HCT116 (cell line): ENCODE measurements at regions not wholly inside any gene's neighbourhood (a gene's known extent, or its start where the extent isn't known, plus 50 kb on each side); places are given as distances from the start of the nearest gene placed in this dataset.

Source experiments
- ATAC-seq: fragments of 200-7000 bp; cut with Tn5 transposase; 2 replicates; pipeline ENCODE4 v1.9.1; 2020; ENCODE audit warnings: mild to moderate bottlenecking, moderate library complexity
- BruUV-seq: library from RNA; stranded (reverse); fragments of 400-500 nt; replicated peaks from 2 replicates; lab custom pipeline; 2021; lab: Mats Ljungman, UMichigan
- CTCF ChIA-PET: fragments of 300-600 bp; sonication (Branson Sonifier 250); formaldehyde crosslinking; loops from one replicate; lab custom pipeline; 2021; ENCODE audit warnings: antibody characterized with exemption; lab: Charles Lee
- POLR2A ChIA-PET: fragments of 300-600, 350-600 bp; sonication (Branson Sonifier 250); formaldehyde crosslinking; loops from one replicate; lab custom pipeline; 2021; ENCODE audit warnings: antibody characterized with exemption; lab: Charles Lee
- RAD21 ChIA-PET, 2 experiments: fragments of 300-600 bp; sonication (Branson Sonifier 250); formaldehyde crosslinking; loops; one replicate each; lab custom pipeline; 2023; ENCODE audit warnings: low total read pairs in 2 of 2; ENCODE audit not compliant: uncharacterized antibody in 2 of 2, unreplicated experiment in 2 of 2, low non-redundant PET in 1 of 2; lab: Charles Lee
- DNase-seq: peaks from one replicate; pipeline ENCODE4 v3.0.0-alpha.2; 2010; ENCODE audit warnings: low read depth, low spot score
- H2AFZ ChIP-seq: fragments of 200-600 bp; shearing (Covaris generic), sonication (generic); 2 replicates; pipeline ENCODE4 v1.6.1; 2017; ENCODE audit warnings: low read depth, mixed run types, mixed read lengths, antibody characterized with exemption, low read length; ENCODE audit not compliant: poor library complexity, severe bottlenecking
- H3K27ac ChIP-seq: 2 replicates; pipeline ENCODE4 v1.5.1; 2012; ENCODE audit warnings: low read depth, low read length
- H3K27me3 ChIP-seq: fragments of 200-600 bp; sonication (generic); 2 replicates; pipeline ENCODE4 v1.6.1; 2016; ENCODE audit warnings: mixed run types, low read length, mixed read lengths; ENCODE audit not compliant: insufficient read depth
- H3K36me3 ChIP-seq, 2 experiments: fragments of 200-500 bp in 1 of 2; fragments of 200-600 bp in 1 of 2; sonication (Bioruptor generic) in 1 of 2; sonication (generic) in 1 of 2; 2 replicates each; pipeline versions ENCODE4 v1.5.1 to v1.6.1; 2014 to 2016; ENCODE audit warnings: low read length in 2 of 2, inconsistent platforms in 1 of 2, mixed read lengths in 1 of 2, mixed run types in 1 of 2; ENCODE audit not compliant: insufficient read depth in 2 of 2, control insufficient read depth in 1 of 2
- H3K4me1 ChIP-seq, 2 experiments: fragments of 200-600 bp in 1 of 2; sonication (generic) in 1 of 2; 2 replicates each; pipeline versions ENCODE4 v1.5.1 to v1.6.1; 2012 to 2017; ENCODE audit warnings: low read length in 2 of 2, inconsistent platforms in 1 of 2, mild to moderate bottlenecking in 1 of 2, mixed read lengths in 1 of 2, mixed run types in 1 of 2, moderate library complexity in 1 of 2; ENCODE audit not compliant: insufficient read depth in 2 of 2, control insufficient read depth in 1 of 2
- H3K4me2 ChIP-seq: fragments of 200-600 bp; sonication (generic); 2 replicates; pipeline ENCODE4 v1.6.1; 2017; ENCODE audit warnings: mixed run types, low read length, mixed read lengths
- H3K4me3 ChIP-seq, 2 experiments: fragments of 200-600 bp in 1 of 2; sonication (generic) in 1 of 2; replicated peaks in 1 of 2; 2 replicates each; pipeline ENCODE4 v1.5.1; 2011 to 2016; ENCODE audit warnings: low read length in 2 of 2, control low read depth in 1 of 2, low read depth in 1 of 2, mild to moderate bottlenecking in 1 of 2, mixed read lengths in 1 of 2, mixed run types in 1 of 2
- H3K79me2 ChIP-seq: fragments of 200-600 bp; sonication (generic); 2 replicates; pipeline ENCODE4 v1.6.1; 2017; ENCODE audit warnings: mild to moderate bottlenecking, mixed run types, low read length, moderate library complexity, mixed read lengths; ENCODE audit not compliant: insufficient read depth
- H3K9ac ChIP-seq: fragments of 200-600 bp; sonication (generic); 2 replicates; pipeline ENCODE4 v1.6.1; 2016; ENCODE audit warnings: low read length, mixed read lengths
- H3K9me2 ChIP-seq: fragments of 200-600 bp; sonication (generic), shearing (Covaris generic); 2 replicates; pipeline ENCODE4 v1.6.1; 2017; ENCODE audit warnings: mixed run types, mild to moderate bottlenecking, moderate library complexity; ENCODE audit not compliant: insufficient read depth
- H3K9me3 ChIP-seq, 2 experiments: fragments of 200-500 bp in 1 of 2; fragments of 200-600 bp in 1 of 2; sonication (Bioruptor generic) in 1 of 2; sonication (generic) in 1 of 2; 2 replicates each; pipeline ENCODE4 v1.6.1; 2014 to 2017; ENCODE audit warnings: low read length in 2 of 2, mixed read lengths in 2 of 2, inconsistent platforms in 1 of 2, low read depth in 1 of 2, mild to moderate bottlenecking in 1 of 2, mixed run types in 1 of 2, moderate library complexity in 1 of 2; ENCODE audit not compliant: control insufficient read depth in 1 of 2, insufficient read depth in 1 of 2
- H4K20me1 ChIP-seq: fragments of 200-600 bp; sonication (generic), shearing (Covaris generic); 2 replicates; pipeline ENCODE4 v1.6.1; 2017; ENCODE audit warnings: mixed run types, mild to moderate bottlenecking, moderate library complexity; ENCODE audit not compliant: insufficient read depth
- CBX3 ChIP-seq: IDR thresholded peaks from 2 replicates; pipeline ENCODE4 v1.6.1; 2012; ENCODE audit warnings: low read depth
- FOSL1 ChIP-seq: IDR thresholded peaks from 2 replicates; pipeline ENCODE4 v1.6.1; 2012; ENCODE audit warnings: low read depth
- RAD21 ChIP-seq: IDR thresholded peaks from 2 replicates; pipeline ENCODE4 v1.6.1; 2012; ENCODE audit warnings: low read depth, mild to moderate bottlenecking
- YY1 ChIP-seq: IDR thresholded peaks from 2 replicates; pipeline ENCODE4 v1.6.1; 2011; ENCODE audit warnings: low read length, low read depth, moderate library complexity, mild to moderate bottlenecking; ENCODE audit not compliant: insufficient replicate concordance; ENCODE audit errors: extremely low read depth
- intact Hi-C: fragments of 100-400 bp; cut with micrococcal nuclease; formaldehyde crosslinking; loops from 2 replicates; pipeline ENCODE4 v1.10.0; 2022
- TF ChIP-seq, protein P1 (sequence below): IDR thresholded peaks from 2 replicates; pipeline ENCODE4 v1.6.1; 2011; ENCODE audit warnings: mild to moderate bottlenecking, low read length, moderate library complexity; ENCODE audit not compliant: insufficient replicate concordance; ENCODE audit errors: extremely low read depth
- TF ChIP-seq, protein P2 (sequence below): IDR thresholded peaks from 2 replicates; pipeline ENCODE4 v1.6.1; 2012; ENCODE audit warnings: low read depth

DNA sequence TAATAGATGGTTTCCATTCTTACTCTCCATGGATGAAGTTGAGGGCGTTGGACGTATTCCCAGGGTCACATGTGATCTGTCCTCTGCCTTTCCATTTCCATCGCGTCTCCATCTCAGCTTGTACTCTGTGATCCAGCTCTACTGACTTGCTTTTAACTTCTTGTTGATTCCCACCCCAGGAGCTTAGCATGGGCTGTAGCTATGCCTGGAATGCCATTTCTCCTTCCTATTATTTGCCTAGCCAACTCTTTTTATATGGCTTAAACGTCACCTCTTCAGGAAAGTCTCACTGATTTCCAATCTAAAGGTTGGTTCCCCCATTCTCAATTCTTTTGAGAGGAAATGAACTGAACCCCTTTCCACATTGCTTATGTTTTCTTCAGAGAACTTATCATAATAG, 475.9 kb downstream of the XYLT1 start:
- Histone ChIP-seq H2AFZ (no peak overlapping the region), H4K20me1 (no peaks in the 10 kb centered on the region), H3K27me3 (no peaks in the 10 kb centered on the region), H3K79me2 (no peaks in the 10 kb centered on the region), H3K9ac (no peak overlapping the region), H3K27ac (no peak overlapping the region), H3K4me1 (no peaks in the 10 kb centered on the region), H3K4me2 (no peak overlapping the region), H3K9me3 (no peaks in the 10 kb centered on the region), H3K36me3 (no peaks in the 10 kb centered on the region), H3K9me2 (no peaks in the 10 kb centered on the region), H3K4me3 (no peak overlapping the region)
- POLR2A ChIA-PET: no interaction called here
- no TSS peak for BruUV-seq
- DNase-seq (no peak), ATAC-seq (no peak)
- TF ChIP-seq, protein P1, sequence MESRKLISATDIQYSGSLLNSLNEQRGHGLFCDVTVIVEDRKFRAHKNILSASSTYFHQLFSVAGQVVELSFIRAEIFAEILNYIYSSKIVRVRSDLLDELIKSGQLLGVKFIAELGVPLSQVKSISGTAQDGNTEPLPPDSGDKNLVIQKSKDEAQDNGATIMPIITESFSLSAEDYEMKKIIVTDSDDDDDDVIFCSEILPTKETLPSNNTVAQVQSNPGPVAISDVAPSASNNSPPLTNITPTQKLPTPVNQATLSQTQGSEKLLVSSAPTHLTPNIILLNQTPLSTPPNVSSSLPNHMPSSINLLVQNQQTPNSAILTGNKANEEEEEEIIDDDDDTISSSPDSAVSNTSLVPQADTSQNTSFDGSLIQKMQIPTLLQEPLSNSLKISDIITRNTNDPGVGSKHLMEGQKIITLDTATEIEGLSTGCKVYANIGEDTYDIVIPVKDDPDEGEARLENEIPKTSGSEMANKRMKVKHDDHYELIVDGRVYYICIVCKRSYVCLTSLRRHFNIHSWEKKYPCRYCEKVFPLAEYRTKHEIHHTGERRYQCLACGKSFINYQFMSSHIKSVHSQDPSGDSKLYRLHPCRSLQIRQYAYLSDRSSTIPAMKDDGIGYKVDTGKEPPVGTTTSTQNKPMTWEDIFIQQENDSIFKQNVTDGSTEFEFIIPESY: no peak
- RAD21 ChIA-PET: no interaction called here
- intact Hi-C loops: no loop called here
- CTCF ChIA-PET: no interaction called here

DNA sequence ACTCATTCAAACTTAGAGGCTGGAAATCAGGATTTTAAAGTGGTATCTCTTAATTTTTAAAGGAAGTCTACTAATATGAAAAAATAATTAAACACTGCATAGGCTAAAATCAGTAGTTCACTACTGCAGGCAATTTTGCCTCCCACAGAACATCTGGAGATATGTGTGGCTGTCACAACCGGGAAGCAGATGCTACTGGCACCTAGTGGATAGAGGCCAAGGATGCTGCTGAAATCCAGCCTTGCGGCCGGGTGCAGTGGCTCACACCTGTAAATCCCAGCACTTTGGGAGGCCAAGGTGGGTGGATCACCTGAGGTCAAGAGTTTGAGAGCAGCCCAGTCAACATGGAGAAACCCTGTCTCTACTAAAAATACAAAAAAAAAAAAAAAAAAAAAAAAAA, 473.9 kb downstream of the XYLT1 start:
- no peaks in the 10 kb centered on the region for H3K36me3 ChIP-seq
- no peaks in the 10 kb centered on the region for H3K27me3 ChIP-seq
- intact Hi-C loops: no loop called here
- no peak overlapping the region for H2AFZ ChIP-seq
- BruUV-seq: no TSS peak
- H3K27ac ChIP-seq: no peak overlapping the region
- no peak for DNase-seq
- ATAC-seq: no peak
- no peaks in the 10 kb centered on the region for H3K4me1 ChIP-seq
- no peaks in the 10 kb centered on the region for H3K9me2 ChIP-seq
- H3K79me2 ChIP-seq: no peaks in the 10 kb centered on the region
- H3K4me2 ChIP-seq: no peak overlapping the region
- no peaks in the 10 kb centered on the region for H4K20me1 ChIP-seq
- ChIA-PET CTCF (no interaction called here), POLR2A (no interaction called here), RAD21 (no interaction called here)
- H3K9ac ChIP-seq: no peak overlapping the region
- H3K4me3 ChIP-seq: no peak overlapping the region
- no peaks in the 10 kb centered on the region for H3K9me3 ChIP-seq
- TF ChIP-seq YY1 (no peak), RAD21 (peak; percentile 16; the same call in 1 of the 2 replicates), CBX3 (no peak), FOSL1 (no peak)
- TF ChIP-seq, protein P2, sequence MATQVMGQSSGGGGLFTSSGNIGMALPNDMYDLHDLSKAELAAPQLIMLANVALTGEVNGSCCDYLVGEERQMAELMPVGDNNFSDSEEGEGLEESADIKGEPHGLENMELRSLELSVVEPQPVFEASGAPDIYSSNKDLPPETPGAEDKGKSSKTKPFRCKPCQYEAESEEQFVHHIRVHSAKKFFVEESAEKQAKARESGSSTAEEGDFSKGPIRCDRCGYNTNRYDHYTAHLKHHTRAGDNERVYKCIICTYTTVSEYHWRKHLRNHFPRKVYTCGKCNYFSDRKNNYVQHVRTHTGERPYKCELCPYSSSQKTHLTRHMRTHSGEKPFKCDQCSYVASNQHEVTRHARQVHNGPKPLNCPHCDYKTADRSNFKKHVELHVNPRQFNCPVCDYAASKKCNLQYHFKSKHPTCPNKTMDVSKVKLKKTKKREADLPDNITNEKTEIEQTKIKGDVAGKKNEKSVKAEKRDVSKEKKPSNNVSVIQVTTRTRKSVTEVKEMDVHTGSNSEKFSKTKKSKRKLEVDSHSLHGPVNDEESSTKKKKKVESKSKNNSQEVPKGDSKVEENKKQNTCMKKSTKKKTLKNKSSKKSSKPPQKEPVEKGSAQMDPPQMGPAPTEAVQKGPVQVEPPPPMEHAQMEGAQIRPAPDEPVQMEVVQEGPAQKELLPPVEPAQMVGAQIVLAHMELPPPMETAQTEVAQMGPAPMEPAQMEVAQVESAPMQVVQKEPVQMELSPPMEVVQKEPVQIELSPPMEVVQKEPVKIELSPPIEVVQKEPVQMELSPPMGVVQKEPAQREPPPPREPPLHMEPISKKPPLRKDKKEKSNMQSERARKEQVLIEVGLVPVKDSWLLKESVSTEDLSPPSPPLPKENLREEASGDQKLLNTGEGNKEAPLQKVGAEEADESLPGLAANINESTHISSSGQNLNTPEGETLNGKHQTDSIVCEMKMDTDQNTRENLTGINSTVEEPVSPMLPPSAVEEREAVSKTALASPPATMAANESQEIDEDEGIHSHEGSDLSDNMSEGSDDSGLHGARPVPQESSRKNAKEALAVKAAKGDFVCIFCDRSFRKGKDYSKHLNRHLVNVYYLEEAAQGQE: no peak
